ENCODE measurements at regions not wholly inside any gene's neighbourhood (a gene's known extent, or its start where the extent isn't known, plus 50 kb on each side); places are given as distances from the start of the nearest gene placed in this dataset.

DNA sequence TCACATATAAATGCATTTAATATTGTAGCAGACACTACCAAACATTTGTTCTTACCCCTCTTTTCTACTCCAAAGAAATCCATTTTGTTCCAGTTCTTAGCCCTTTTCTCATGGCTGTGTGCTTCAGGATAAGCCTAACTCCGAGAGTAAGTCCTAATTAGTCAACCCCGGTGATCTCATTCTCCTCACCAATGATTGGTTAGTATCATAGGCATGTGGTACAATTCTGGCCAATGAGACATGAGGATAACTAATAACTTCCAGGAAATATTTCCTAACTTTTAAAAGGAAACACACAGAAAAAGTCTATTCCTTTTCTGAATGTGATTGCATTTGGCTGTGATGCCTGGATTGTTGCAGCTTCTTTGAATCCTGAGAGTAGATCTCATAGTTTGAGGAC lies 116.0 kb downstream of the GPR63 start:
- DNase-seq (ENCODE audit: low read depth, low spot score) (no peak), FAIRE-seq (no peak)
- ChIA-PET POLR2A (no interaction called here), CTCF (no interaction called here)
- Histone ChIP-seq H3K4me1 (ENCODE audit: control insufficient read depth, extremely low read depth, insufficient read depth, low read length) (no peaks in the 10 kb centered on the region), H3K9me3 (replicated peaks; ENCODE audit: control insufficient read depth, insufficient read depth, low read length) (no peaks in the 10 kb centered on the region), H3K9me1 (replicated peaks; ENCODE audit: control insufficient read depth, extremely low read depth, insufficient read depth, low read length) (no peaks in the 10 kb centered on the region), H3K36me3 (ENCODE audit: control insufficient read depth in 2 of 2, extremely low read depth in 1 of 2, insufficient read depth in 2 of 2, low read length in 2 of 2) (no peaks in the 10 kb centered on the region), H3K9ac (replicated peaks; ENCODE audit: extremely low read depth, insufficient read depth, low read length) (no peak overlapping the region), H4K20me1 (replicated peaks; ENCODE audit: control insufficient read depth, extremely low read depth, insufficient read depth, low read length) (no peaks in the 10 kb centered on the region), H3K4me2 (ENCODE audit: insufficient read depth, low read length) (no peak overlapping the region), H3K79me2 (ENCODE audit: control insufficient read depth, insufficient read depth, low read length) (no peaks in the 10 kb centered on the region), H3K27ac (ENCODE audit: insufficient read depth, low read depth, low read length) (no peak overlapping the region), H3K4me3 (replicated peaks in 1 of 3; ENCODE audit: insufficient read depth in 1 of 3, low read depth in 1 of 3, low read length in 3 of 3) (no peak overlapping the region), H2AFZ (ENCODE audit: low read depth, low read length) (no peak overlapping the region), H3K27me3 (ENCODE audit: control insufficient read depth in 2 of 2, insufficient read depth in 2 of 2, low read length in 2 of 2) (no peaks in the 10 kb centered on the region)
- intact Hi-C loops (cut with micrococcal nuclease) (no loop called here), dilution Hi-C loops (cut with MboI; ENCODE audit: extremely low pct_ligation_motif_present, low sequenced_read_pairs) (no loop called here)
- TF ChIP-seq MYC (IDR thresholded peaks at IDR 0.05; ENCODE audit: low read depth, low read length) (no peak), JUN (IDR thresholded peaks at IDR 0.05; ENCODE audit: borderline replicate concordance, insufficient read depth, insufficient read length, low read depth) (no peak), POLR2AphosphoS5 (IDR thresholded peaks at IDR 0.05; ENCODE audit: insufficient read depth, low read depth, low read length) (no peak), FOS (IDR thresholded peaks at IDR 0.05; ENCODE audit: borderline replicate concordance, insufficient read depth, low read length) (no peak), POLR2A (IDR thresholded peaks at IDR 0.05; ENCODE audit: low read depth, low read length) (no peak), EZH2 (IDR thresholded peaks at IDR 0.05; ENCODE audit: borderline replicate concordance, low read depth, low read length, severe bottlenecking) (no peak), GATA2 (IDR thresholded peaks at IDR 0.05; ENCODE audit: insufficient read depth, insufficient read length, low read depth, low read length) (no peak)
- TF ChIP-seq, protein P1, sequence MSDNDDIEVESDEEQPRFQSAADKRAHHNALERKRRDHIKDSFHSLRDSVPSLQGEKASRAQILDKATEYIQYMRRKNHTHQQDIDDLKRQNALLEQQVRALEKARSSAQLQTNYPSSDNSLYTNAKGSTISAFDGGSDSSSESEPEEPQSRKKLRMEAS (IDR thresholded peaks at IDR 0.05; ENCODE audit: insufficient read depth, insufficient read length): no peak
- TF ChIP-seq, protein P2, sequence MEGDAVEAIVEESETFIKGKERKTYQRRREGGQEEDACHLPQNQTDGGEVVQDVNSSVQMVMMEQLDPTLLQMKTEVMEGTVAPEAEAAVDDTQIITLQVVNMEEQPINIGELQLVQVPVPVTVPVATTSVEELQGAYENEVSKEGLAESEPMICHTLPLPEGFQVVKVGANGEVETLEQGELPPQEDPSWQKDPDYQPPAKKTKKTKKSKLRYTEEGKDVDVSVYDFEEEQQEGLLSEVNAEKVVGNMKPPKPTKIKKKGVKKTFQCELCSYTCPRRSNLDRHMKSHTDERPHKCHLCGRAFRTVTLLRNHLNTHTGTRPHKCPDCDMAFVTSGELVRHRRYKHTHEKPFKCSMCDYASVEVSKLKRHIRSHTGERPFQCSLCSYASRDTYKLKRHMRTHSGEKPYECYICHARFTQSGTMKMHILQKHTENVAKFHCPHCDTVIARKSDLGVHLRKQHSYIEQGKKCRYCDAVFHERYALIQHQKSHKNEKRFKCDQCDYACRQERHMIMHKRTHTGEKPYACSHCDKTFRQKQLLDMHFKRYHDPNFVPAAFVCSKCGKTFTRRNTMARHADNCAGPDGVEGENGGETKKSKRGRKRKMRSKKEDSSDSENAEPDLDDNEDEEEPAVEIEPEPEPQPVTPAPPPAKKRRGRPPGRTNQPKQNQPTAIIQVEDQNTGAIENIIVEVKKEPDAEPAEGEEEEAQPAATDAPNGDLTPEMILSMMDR (IDR thresholded peaks at IDR 0.05; ENCODE audit: extremely low read depth in 1 of 2, insufficient read depth in 1 of 2, low read depth in 1 of 2, low read length in 2 of 2): no peak
- no TSS peak for BruUV-seq (replicated peaks)

Data from endothelial cell of umbilical vein (primary cell).